ENCODE measurements at regions not wholly inside any gene's neighbourhood (a gene's known extent, or its start where the extent isn't known, plus 50 kb on each side); places are given as distances from the start of the nearest gene placed in this dataset.

GRCh38 chr13:50552424-50552966 lies 291.0 kb downstream of the DLEU7 start:
- DNase-seq (ENCODE audit: low read depth): no peak
- no peak overlapping the region for H3K4me3 ChIP-seq (ENCODE audit: low read length)
- no peak for TF ChIP-seq CTCF (conservative IDR thresholded peaks at IDR 0.05; ENCODE audit: low read depth, low read length)

- TF ChIP-seq CTCF (conservative IDR thresholded peaks at IDR 0.05; ENCODE audit: low read depth, low read length): no peak
- no peak for DNase-seq (ENCODE audit: low read depth)
- no peak overlapping the region for H3K4me3 ChIP-seq (ENCODE audit: low read length)
Measured at GRCh38 chr13:50561739-50562138, 281.8 kb downstream of the DLEU7 start.

- no peak for TF ChIP-seq CTCF (conservative IDR thresholded peaks at IDR 0.05; ENCODE audit: low read depth, low read length)
- DNase-seq (ENCODE audit: low read depth): no peak
- H3K4me3 ChIP-seq (ENCODE audit: low read length): no peak overlapping the region
Measured at GRCh38 chr13:50566646-50567045, 276.8 kb downstream of the DLEU7 start.

- H3K4me3 ChIP-seq (ENCODE audit: low read length): no peak overlapping the region
- no peak for TF ChIP-seq CTCF (conservative IDR thresholded peaks at IDR 0.05; ENCODE audit: low read depth, low read length)
- DNase-seq (ENCODE audit: low read depth): no peak
Measured at GRCh38 chr13:50572129-50572528, 271.4 kb downstream of the DLEU7 start.

- TF ChIP-seq CTCF (conservative IDR thresholded peaks at IDR 0.05; ENCODE audit: low read depth, low read length): no peak
- no peak for DNase-seq (ENCODE audit: low read depth)
- no peak overlapping the region for H3K4me3 ChIP-seq (ENCODE audit: low read length)
Measured at GRCh38 chr13:50573066-50573465, 270.4 kb downstream of the DLEU7 start.

- no peak for TF ChIP-seq CTCF (conservative IDR thresholded peaks at IDR 0.05; ENCODE audit: low read depth, low read length)
- no peak for DNase-seq (ENCODE audit: low read depth)
- H3K4me3 ChIP-seq (ENCODE audit: low read length): no peak overlapping the region
Measured at GRCh38 chr13:50574731-50575130, 268.8 kb downstream of the DLEU7 start.

GRCh38 chr13:50575138-50575537 lies 268.4 kb downstream of the DLEU7 start:
- TF ChIP-seq CTCF (conservative IDR thresholded peaks at IDR 0.05; ENCODE audit: low read depth, low read length): no peak
- H3K4me3 ChIP-seq (ENCODE audit: low read length): no peak overlapping the region
- DNase-seq (ENCODE audit: low read depth): no peak
